OCI-LY1 (cell line): ENCODE measurements at regions not wholly inside any gene's neighbourhood (a gene's known extent, or its start where the extent isn't known, plus 50 kb on each side); places are given as distances from the start of the nearest gene placed in this dataset.

Source experiments
- CTCF ChIP-seq: fragments of 200-600 bp; sonication (generic), shearing (Covaris generic); IDR thresholded peaks from 2 replicates; pipeline ENCODE4 v1.5.1; 2017; ENCODE audit warnings: mild to moderate bottlenecking, antibody characterized with exemption, low read length, moderate library complexity, mixed read lengths
- EZH2 ChIP-seq: fragments of 200-600 bp; sonication (generic), shearing (Covaris generic); IDR thresholded peaks from 2 replicates; pipeline ENCODE4 v1.8.0; 2017; ENCODE audit warnings: borderline replicate concordance, mixed run types, mild to moderate bottlenecking, antibody characterized with exemption, low read length, moderate library complexity, mixed read lengths

- TF ChIP-seq CTCF = no peak
- TF ChIP-seq EZH2 = no peak
Observed at GRCh38 chr3:178341636-178342035, 194.6 kb upstream of the KCNMB2 start.
